HCT116 (cell line): ENCODE measurements at regions not wholly inside any gene's neighbourhood (a gene's known extent, or its start where the extent isn't known, plus 50 kb on each side); places are given as distances from the start of the nearest gene placed in this dataset.

Source experiments
- ATAC-seq: fragments of 200-7000 bp; cut with Tn5 transposase; 2 replicates; pipeline ENCODE4 v1.9.1; 2020; ENCODE audit warnings: mild to moderate bottlenecking, moderate library complexity
- BruUV-seq: library from RNA; stranded (reverse); fragments of 400-500 nt; replicated peaks from 2 replicates; lab custom pipeline; 2021; lab: Mats Ljungman, UMichigan
- CTCF ChIA-PET: fragments of 300-600 bp; sonication (Branson Sonifier 250); formaldehyde crosslinking; loops from one replicate; lab custom pipeline; 2021; ENCODE audit warnings: antibody characterized with exemption; lab: Charles Lee
- POLR2A ChIA-PET: fragments of 300-600, 350-600 bp; sonication (Branson Sonifier 250); formaldehyde crosslinking; loops from one replicate; lab custom pipeline; 2021; ENCODE audit warnings: antibody characterized with exemption; lab: Charles Lee
- RAD21 ChIA-PET, 2 experiments: fragments of 300-600 bp; sonication (Branson Sonifier 250); formaldehyde crosslinking; loops; one replicate each; lab custom pipeline; 2023; ENCODE audit warnings: low total read pairs in 2 of 2; ENCODE audit not compliant: uncharacterized antibody in 2 of 2, unreplicated experiment in 2 of 2, low non-redundant PET in 1 of 2; lab: Charles Lee
- DNase-seq: peaks from one replicate; pipeline ENCODE4 v3.0.0-alpha.2; 2010; ENCODE audit warnings: low read depth, low spot score
- H2AFZ ChIP-seq: fragments of 200-600 bp; shearing (Covaris generic), sonication (generic); 2 replicates; pipeline ENCODE4 v1.6.1; 2017; ENCODE audit warnings: low read depth, mixed run types, mixed read lengths, antibody characterized with exemption, low read length; ENCODE audit not compliant: poor library complexity, severe bottlenecking
- H3K27ac ChIP-seq: 2 replicates; pipeline ENCODE4 v1.5.1; 2012; ENCODE audit warnings: low read depth, low read length
- H3K27me3 ChIP-seq: fragments of 200-600 bp; sonication (generic); 2 replicates; pipeline ENCODE4 v1.6.1; 2016; ENCODE audit warnings: mixed run types, low read length, mixed read lengths; ENCODE audit not compliant: insufficient read depth
- H3K36me3 ChIP-seq, 2 experiments: fragments of 200-500 bp in 1 of 2; fragments of 200-600 bp in 1 of 2; sonication (Bioruptor generic) in 1 of 2; sonication (generic) in 1 of 2; 2 replicates each; pipeline versions ENCODE4 v1.5.1 to v1.6.1; 2014 to 2016; ENCODE audit warnings: low read length in 2 of 2, inconsistent platforms in 1 of 2, mixed read lengths in 1 of 2, mixed run types in 1 of 2; ENCODE audit not compliant: insufficient read depth in 2 of 2, control insufficient read depth in 1 of 2
- H3K4me1 ChIP-seq, 2 experiments: fragments of 200-600 bp in 1 of 2; sonication (generic) in 1 of 2; 2 replicates each; pipeline versions ENCODE4 v1.5.1 to v1.6.1; 2012 to 2017; ENCODE audit warnings: low read length in 2 of 2, inconsistent platforms in 1 of 2, mild to moderate bottlenecking in 1 of 2, mixed read lengths in 1 of 2, mixed run types in 1 of 2, moderate library complexity in 1 of 2; ENCODE audit not compliant: insufficient read depth in 2 of 2, control insufficient read depth in 1 of 2
- H3K4me2 ChIP-seq: fragments of 200-600 bp; sonication (generic); 2 replicates; pipeline ENCODE4 v1.6.1; 2017; ENCODE audit warnings: mixed run types, low read length, mixed read lengths
- H3K4me3 ChIP-seq, 2 experiments: fragments of 200-600 bp in 1 of 2; sonication (generic) in 1 of 2; replicated peaks in 1 of 2; 2 replicates each; pipeline ENCODE4 v1.5.1; 2011 to 2016; ENCODE audit warnings: low read length in 2 of 2, control low read depth in 1 of 2, low read depth in 1 of 2, mild to moderate bottlenecking in 1 of 2, mixed read lengths in 1 of 2, mixed run types in 1 of 2
- H3K79me2 ChIP-seq: fragments of 200-600 bp; sonication (generic); 2 replicates; pipeline ENCODE4 v1.6.1; 2017; ENCODE audit warnings: mild to moderate bottlenecking, mixed run types, low read length, moderate library complexity, mixed read lengths; ENCODE audit not compliant: insufficient read depth
- H3K9ac ChIP-seq: fragments of 200-600 bp; sonication (generic); 2 replicates; pipeline ENCODE4 v1.6.1; 2016; ENCODE audit warnings: low read length, mixed read lengths
- H3K9me2 ChIP-seq: fragments of 200-600 bp; sonication (generic), shearing (Covaris generic); 2 replicates; pipeline ENCODE4 v1.6.1; 2017; ENCODE audit warnings: mixed run types, mild to moderate bottlenecking, moderate library complexity; ENCODE audit not compliant: insufficient read depth
- H3K9me3 ChIP-seq, 2 experiments: fragments of 200-500 bp in 1 of 2; fragments of 200-600 bp in 1 of 2; sonication (Bioruptor generic) in 1 of 2; sonication (generic) in 1 of 2; 2 replicates each; pipeline ENCODE4 v1.6.1; 2014 to 2017; ENCODE audit warnings: low read length in 2 of 2, mixed read lengths in 2 of 2, inconsistent platforms in 1 of 2, low read depth in 1 of 2, mild to moderate bottlenecking in 1 of 2, mixed run types in 1 of 2, moderate library complexity in 1 of 2; ENCODE audit not compliant: control insufficient read depth in 1 of 2, insufficient read depth in 1 of 2
- H4K20me1 ChIP-seq: fragments of 200-600 bp; sonication (generic), shearing (Covaris generic); 2 replicates; pipeline ENCODE4 v1.6.1; 2017; ENCODE audit warnings: mixed run types, mild to moderate bottlenecking, moderate library complexity; ENCODE audit not compliant: insufficient read depth
- EGR1 ChIP-seq: IDR thresholded peaks from 2 replicates; pipeline ENCODE4 v1.6.1; 2012; ENCODE audit warnings: low read depth
- EZH2phosphoT487 ChIP-seq: fragments of 200-600 bp; IDR thresholded peaks from 2 replicates; pipeline ENCODE4 v1.6.1; 2018; ENCODE audit warnings: antibody characterized with exemption, borderline replicate concordance
- MAX ChIP-seq: IDR thresholded peaks from 2 replicates; pipeline ENCODE4 v1.6.1; 2012
- POLR2A ChIP-seq: IDR thresholded peaks from 2 replicates; pipeline ENCODE4 v1.7.0; 2011; ENCODE audit warnings: borderline replicate concordance; ENCODE audit not compliant: insufficient read depth, insufficient read length; ENCODE audit errors: extremely low read depth
- POLR2AphosphoS5 ChIP-seq: IDR thresholded peaks from 2 replicates; pipeline ENCODE4 v1.6.1; 2011; ENCODE audit warnings: mild to moderate bottlenecking, low read depth, low read length, moderate library complexity
- TCF7L2 ChIP-seq: IDR thresholded peaks from 2 replicates; pipeline ENCODE4 v1.7.0; 2011; ENCODE audit warnings: borderline replicate concordance, inconsistent platforms; ENCODE audit not compliant: insufficient read depth, insufficient read length; ENCODE audit errors: extremely low read depth
- ZBTB33 ChIP-seq: IDR thresholded peaks from 2 replicates; pipeline ENCODE4 v1.6.1; 2011; ENCODE audit warnings: mild to moderate bottlenecking, low read length, moderate library complexity; ENCODE audit not compliant: insufficient replicate concordance; ENCODE audit errors: extremely low read depth
- ZFX ChIP-seq: fragments of 450-650 bp; IDR thresholded peaks from 2 replicates; pipeline ENCODE4 v1.6.1; 2017
- ZNF274 ChIP-seq: fragments of 200-500 bp; sonication (Bioruptor generic); IDR thresholded peaks from 2 replicates; pipeline ENCODE4 v1.6.1; 2014; ENCODE audit warnings: mild to moderate bottlenecking, low read depth, low read length, inconsistent platforms
- intact Hi-C: fragments of 100-400 bp; cut with micrococcal nuclease; formaldehyde crosslinking; loops from 2 replicates; pipeline ENCODE4 v1.10.0; 2022

GRCh38 chr10:37476285-37476684 is 350.9 kb downstream of the ANKRD30A start:
- ATAC-seq (no peak), DNase-seq (no peak)
- intact Hi-C loops, result no loop called here
- BruUV-seq, result no TSS peak
- ChIA-PET POLR2A (no interaction called here), RAD21 (no interaction called here), CTCF (no interaction called here)
- no peak for TF ChIP-seq ZBTB33
- TF ChIP-seq TCF7L2, result no peak
- no peak for TF ChIP-seq MAX
- TF ChIP-seq EGR1, result no peak
- TF ChIP-seq EZH2phosphoT487, result no peak
- TF ChIP-seq ZFX, result no peak
- no peak overlapping the region for H2AFZ ChIP-seq
- H3K27ac ChIP-seq, result no peak overlapping the region
- no peak overlapping the region for H3K9ac ChIP-seq
- peaks cover 0 to 5% of the 10 kb centered on the region in 2 experiments; a peak in 2 of 4 replicates for H3K9me3 ChIP-seq
- H3K4me3 ChIP-seq, result no peak overlapping the region
- no peaks in the 10 kb centered on the region for H4K20me1 ChIP-seq
- no peaks in the 10 kb centered on the region for H3K4me1 ChIP-seq
- no peak overlapping the region for H3K4me2 ChIP-seq
- H3K36me3 ChIP-seq, result no peaks in the 10 kb centered on the region
- no peaks in the 10 kb centered on the region for H3K79me2 ChIP-seq
- H3K27me3 ChIP-seq, result no peaks in the 10 kb centered on the region
- H3K9me2 ChIP-seq, result no peaks in the 10 kb centered on the region

- H4K20me1 ChIP-seq, result no peaks in the 10 kb centered on the region
- no peaks in the 10 kb centered on the region for H3K27me3 ChIP-seq
- H3K4me2 ChIP-seq, result no peak overlapping the region
- H3K9me2 ChIP-seq, result no peaks in the 10 kb centered on the region
- RAD21 ChIA-PET, result no interaction called here
- no peaks in the 10 kb centered on the region for H3K79me2 ChIP-seq
- no peak overlapping the region for H3K4me3 ChIP-seq
- TF ChIP-seq TCF7L2 (no peak), ZNF274 (no peak), POLR2AphosphoS5 (no peak), ZBTB33 (no peak), POLR2A (no peak)
- H3K36me3 ChIP-seq, result no peaks in the 10 kb centered on the region
- no TSS peak for BruUV-seq
- ATAC-seq (no peak), DNase-seq (no peak)
- POLR2A ChIA-PET, result no interaction called here
- no peaks in the 10 kb centered on the region for H3K4me1 ChIP-seq
- no peak overlapping the region for H3K9ac ChIP-seq
- no peak overlapping the region for H2AFZ ChIP-seq
- H3K9me3 ChIP-seq, result peaks cover 0 to 13% of the 10 kb centered on the region in 2 experiments; a peak in 2 of 4 replicates
- intact Hi-C loops, result no loop called here
- H3K27ac ChIP-seq, result no peak overlapping the region
- CTCF ChIA-PET, result no interaction called here
Measured at GRCh38 chr10:37474645-37475044, 349.2 kb downstream of the ANKRD30A start.
